PC-9 (cell line): ENCODE measurements at regions not wholly inside any gene's neighbourhood (a gene's known extent, or its start where the extent isn't known, plus 50 kb on each side); places are given as distances from the start of the nearest gene placed in this dataset.

Source experiments
- BruUV-seq: library from RNA; stranded (reverse); fragments of 400-500 nt; replicated peaks from 2 replicates; lab custom pipeline; 2021; lab: Mats Ljungman, UMichigan
- CTCF ChIA-PET: fragments of 300-600 bp; sonication (Branson Sonifier 250); formaldehyde crosslinking; loops from one replicate; lab custom pipeline; 2022; ENCODE audit warnings: antibody characterized with exemption; lab: Charles Lee
- POLR2A ChIA-PET: fragments of 300-600 bp; sonication (Branson Sonifier 250); formaldehyde crosslinking; loops from one replicate; lab custom pipeline; 2022; ENCODE audit warnings: antibody characterized with exemption; ENCODE audit not compliant: unreplicated experiment; lab: Charles Lee
- DNase-seq, 2 experiments: peaks; one replicate each; pipeline versions ENCODE4 v3.0.0 to v3.0.0-alpha.2; 2015 to 2022; ENCODE audit warnings: mixed read lengths in 1 of 2
- H2AFZ ChIP-seq: fragments of 200-600 bp; sonication (generic); 2 replicates; pipeline ENCODE4 v1.8.1; 2017; ENCODE audit warnings: antibody characterized with exemption
- H3F3A ChIP-seq: fragments of 200-600 bp; sonication (generic); 2 replicates; pipeline ENCODE4 v1.8.1; 2017; ENCODE audit warnings: antibody characterized with exemption, mild to moderate bottlenecking, low read depth; ENCODE audit not compliant: insufficient read depth
- H3K27ac ChIP-seq: fragments of 200-600 bp; sonication (generic); 2 replicates; pipeline ENCODE4 v1.6.1; 2016; ENCODE audit warnings: mixed run types
- H3K27me3 ChIP-seq: fragments of 200-600 bp; sonication (generic); 2 replicates; pipeline ENCODE4 v1.6.1; 2016; ENCODE audit warnings: low read depth, mixed run types; ENCODE audit not compliant: insufficient read depth
- H3K36me3 ChIP-seq: fragments of 200-600 bp; sonication (generic); 2 replicates; pipeline ENCODE4 v1.6.1; 2016; ENCODE audit warnings: low read depth, mixed run types
- H3K4me1 ChIP-seq: fragments of 200-600 bp; sonication (generic); replicated peaks from 2 replicates; pipeline ENCODE4 v1.6.1; 2016; ENCODE audit warnings: mixed run types; ENCODE audit not compliant: insufficient read depth
- H3K4me2 ChIP-seq: fragments of 200-600 bp; sonication (generic); 2 replicates; pipeline ENCODE4 v1.6.1; 2017; ENCODE audit warnings: mixed run types
- H3K4me3 ChIP-seq: fragments of 200-600 bp; sonication (generic); 2 replicates; pipeline ENCODE4 v1.6.1; 2016; ENCODE audit warnings: mixed run types
- H3K79me2 ChIP-seq: fragments of 200-600 bp; sonication (generic); 2 replicates; pipeline ENCODE4 v1.6.1; 2017; ENCODE audit warnings: low read depth, mixed run types
- H3K9me2 ChIP-seq: fragments of 200-600 bp; sonication (generic); 2 replicates; pipeline ENCODE4 v1.8.1; 2017; ENCODE audit warnings: mild to moderate bottlenecking; ENCODE audit not compliant: insufficient read depth
- H3K9me3 ChIP-seq: fragments of 200-600 bp; sonication (generic); 2 replicates; pipeline ENCODE4 v1.8.1; 2016; ENCODE audit warnings: low read depth; ENCODE audit not compliant: insufficient read depth
- H4K20me1 ChIP-seq: fragments of 200-600 bp; sonication (generic); 2 replicates; pipeline ENCODE4 v1.8.1; 2017; ENCODE audit not compliant: insufficient read depth
- EZH2 ChIP-seq: fragments of 200-600 bp; sonication (generic); IDR thresholded peaks from 2 replicates; pipeline ENCODE4 v1.8.0; 2017; ENCODE audit warnings: antibody characterized with exemption, low read depth
- intact Hi-C: fragments of 100-400 bp; cut with micrococcal nuclease; formaldehyde crosslinking; loops from one replicate; pipeline ENCODE4 v1.10.0; 2022; ENCODE audit not compliant: unreplicated experiment
- TF ChIP-seq, protein P1 (sequence below): fragments of 200-600 bp; sonication (generic); conservative IDR thresholded peaks from 2 replicates; pipeline ENCODE4 v1.6.1; 2017; ENCODE audit warnings: mixed run types, antibody characterized with exemption, mild to moderate bottlenecking, moderate library complexity

DNA sequence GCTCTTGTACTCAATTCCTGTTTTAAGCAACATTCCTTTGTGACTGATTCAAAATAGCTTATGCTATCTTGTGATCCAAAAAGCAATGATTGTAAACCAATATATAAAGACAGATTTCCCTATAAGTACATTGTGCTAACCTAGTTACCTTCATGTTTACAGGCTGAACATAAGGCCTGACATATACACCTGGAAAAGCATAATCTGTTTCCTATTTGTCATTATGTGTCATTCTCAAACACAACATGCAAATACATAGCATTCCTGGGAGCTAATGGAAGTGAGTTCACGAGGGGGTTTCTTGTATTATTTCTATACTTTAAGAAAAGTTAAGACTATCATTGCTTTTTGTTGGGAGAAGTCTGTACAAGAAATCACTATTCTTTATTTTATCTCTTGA, 638.1 kb upstream of the AGA start:
- ChIA-PET CTCF (no interaction called here), POLR2A (no interaction called here)
- H4K20me1 ChIP-seq: no peaks in the 10 kb centered on the region
- DNase-seq: no peak
- H3K79me2 ChIP-seq: no peaks in the 10 kb centered on the region
- no peak overlapping the region for H3K27ac ChIP-seq
- TF ChIP-seq, protein P1, sequence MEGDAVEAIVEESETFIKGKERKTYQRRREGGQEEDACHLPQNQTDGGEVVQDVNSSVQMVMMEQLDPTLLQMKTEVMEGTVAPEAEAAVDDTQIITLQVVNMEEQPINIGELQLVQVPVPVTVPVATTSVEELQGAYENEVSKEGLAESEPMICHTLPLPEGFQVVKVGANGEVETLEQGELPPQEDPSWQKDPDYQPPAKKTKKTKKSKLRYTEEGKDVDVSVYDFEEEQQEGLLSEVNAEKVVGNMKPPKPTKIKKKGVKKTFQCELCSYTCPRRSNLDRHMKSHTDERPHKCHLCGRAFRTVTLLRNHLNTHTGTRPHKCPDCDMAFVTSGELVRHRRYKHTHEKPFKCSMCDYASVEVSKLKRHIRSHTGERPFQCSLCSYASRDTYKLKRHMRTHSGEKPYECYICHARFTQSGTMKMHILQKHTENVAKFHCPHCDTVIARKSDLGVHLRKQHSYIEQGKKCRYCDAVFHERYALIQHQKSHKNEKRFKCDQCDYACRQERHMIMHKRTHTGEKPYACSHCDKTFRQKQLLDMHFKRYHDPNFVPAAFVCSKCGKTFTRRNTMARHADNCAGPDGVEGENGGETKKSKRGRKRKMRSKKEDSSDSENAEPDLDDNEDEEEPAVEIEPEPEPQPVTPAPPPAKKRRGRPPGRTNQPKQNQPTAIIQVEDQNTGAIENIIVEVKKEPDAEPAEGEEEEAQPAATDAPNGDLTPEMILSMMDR: no peak
- no peak for TF ChIP-seq EZH2
- no peak overlapping the region for H3K4me3 ChIP-seq
- H3K4me2 ChIP-seq: no peak overlapping the region
- intact Hi-C loops: no loop called here
- H3K27me3 ChIP-seq: no peaks in the 10 kb centered on the region
- no peak overlapping the region for H2AFZ ChIP-seq
- H3K9me2 ChIP-seq: no peaks in the 10 kb centered on the region
- no TSS peak for BruUV-seq
- H3K9me3 ChIP-seq: no peaks in the 10 kb centered on the region
- H3K36me3 ChIP-seq: no peaks in the 10 kb centered on the region
- no peaks in the 10 kb centered on the region for H3K4me1 ChIP-seq
- no peaks in the 10 kb centered on the region for H3F3A ChIP-seq

DNA sequence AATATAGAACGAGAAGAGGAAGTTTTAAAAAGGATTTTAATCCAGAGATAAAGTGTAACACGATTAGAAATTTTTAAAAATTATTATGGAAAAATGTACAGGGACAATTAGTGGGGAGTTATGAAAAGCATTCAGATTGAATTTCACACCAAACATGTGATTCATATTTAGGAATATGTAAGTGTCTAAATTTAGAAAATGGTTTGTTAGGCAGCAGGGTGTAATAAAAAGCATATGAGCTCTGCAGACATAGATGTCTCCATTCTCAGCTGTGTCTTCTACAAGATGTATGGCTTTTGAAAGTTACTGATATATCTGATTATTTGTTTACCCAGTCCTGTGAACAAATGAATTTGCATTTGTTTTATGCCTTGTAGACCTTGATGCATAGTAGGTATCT, 638.9 kb upstream of the AGA start:
- Histone ChIP-seq H3K9me3 (no peaks in the 10 kb centered on the region), H3K27me3 (no peaks in the 10 kb centered on the region), H3K36me3 (no peaks in the 10 kb centered on the region), H3K9me2 (no peaks in the 10 kb centered on the region), H3K4me2 (no peak overlapping the region), H2AFZ (no peak overlapping the region), H3K4me3 (no peak overlapping the region), H3K27ac (no peak overlapping the region), H3F3A (no peaks in the 10 kb centered on the region), H3K4me1 (no peaks in the 10 kb centered on the region), H4K20me1 (no peaks in the 10 kb centered on the region), H3K79me2 (no peaks in the 10 kb centered on the region)
- DNase-seq: no peak
- TF ChIP-seq, protein P1: no peak
- no peak for TF ChIP-seq EZH2
- intact Hi-C loops: no loop called here
- CTCF ChIA-PET: no interaction called here
- no TSS peak for BruUV-seq
- POLR2A ChIA-PET: no interaction called here

DNA sequence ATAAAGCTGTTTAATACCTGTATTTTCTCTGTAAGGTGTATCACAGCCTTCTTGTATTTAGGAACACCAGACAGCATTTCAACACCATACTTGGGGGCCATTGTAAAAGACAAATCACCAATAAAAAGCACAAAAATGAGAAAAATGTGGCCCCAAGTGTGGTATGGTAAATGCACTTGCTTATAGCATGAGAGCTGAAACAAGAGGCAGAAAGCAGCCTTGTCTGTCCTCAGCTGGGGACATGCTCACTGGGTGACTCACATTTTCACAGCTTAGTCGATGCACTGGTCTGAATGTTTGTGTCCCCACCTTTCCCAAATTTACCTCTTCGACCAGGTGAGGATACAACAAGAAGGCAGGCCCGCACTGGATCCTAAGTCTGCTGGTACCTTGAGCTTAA, 639.7 kb upstream of the AGA start:
- no TSS peak for BruUV-seq
- Histone ChIP-seq H3K4me3 (no peak overlapping the region), H3K27me3 (no peaks in the 10 kb centered on the region), H3K4me2 (no peak overlapping the region), H3K27ac (no peak overlapping the region), H4K20me1 (no peaks in the 10 kb centered on the region), H3K4me1 (no peaks in the 10 kb centered on the region), H3K9me3 (no peaks in the 10 kb centered on the region), H3K79me2 (no peaks in the 10 kb centered on the region), H3K36me3 (no peaks in the 10 kb centered on the region), H2AFZ (no peak overlapping the region), H3K9me2 (no peaks in the 10 kb centered on the region), H3F3A (no peaks in the 10 kb centered on the region)
- ChIA-PET CTCF (no interaction called here), POLR2A (no interaction called here)
- intact Hi-C loops: no loop called here
- DNase-seq: no peak
- TF ChIP-seq, protein P1: no peak
- no peak for TF ChIP-seq EZH2
